ENCODE measurements at regions not wholly inside any gene's neighbourhood (a gene's known extent, or its start where the extent isn't known, plus 50 kb on each side); places are given as distances from the start of the nearest gene placed in this dataset.

- H3K4me3 ChIP-seq (ENCODE audit: low read length) = peak overlapping the region; percentile 49
- H3K9me3 ChIP-seq (ENCODE audit: control insufficient read depth, insufficient read depth, low read length) = no peaks in the 10 kb centered on the region; the same call in 1 of the 2 replicates
- no peaks in the 10 kb centered on the region for H3K27me3 ChIP-seq (ENCODE audit: control insufficient read depth, low read length)
- H3F3A ChIP-seq (ENCODE audit: control insufficient read depth, insufficient read depth) = peaks cover 51% of the 10 kb centered on the region
- no peaks in the 10 kb centered on the region for H3K79me2 ChIP-seq (ENCODE audit: control insufficient read depth, low read length)
- no peak for TF ChIP-seq CTCF (IDR thresholded peaks at IDR 0.05; ENCODE audit: low read depth, low read length, poor library complexity, severe bottlenecking)
- no peak for TF ChIP-seq EZH2phosphoT487 (IDR thresholded peaks at IDR 0.05; ENCODE audit: borderline replicate concordance, low read length)
- H3K4me1 ChIP-seq (ENCODE audit: control insufficient read depth, low read length) = peaks cover 100% of the 10 kb centered on the region
- peaks cover 15% of the 10 kb centered on the region for H3K36me3 ChIP-seq (ENCODE audit: control insufficient read depth, low read length)
- peak overlapping the region; percentile 91 for H3K27ac ChIP-seq (ENCODE audit: low read depth, low read length)
- no peaks in the 10 kb centered on the region for H4K20me1 ChIP-seq (ENCODE audit: control insufficient read depth, insufficient read depth, low read depth, low read length)
- H3K4me2 ChIP-seq (ENCODE audit: low read length) = peak overlapping the region; percentile 66
- H3K9me2 ChIP-seq (replicated peaks; ENCODE audit: control insufficient read depth, low read length) = no peaks in the 10 kb centered on the region
Measured at GRCh38 chr10:88113657-88114272, 250.3 kb downstream of the PTEN start.

- Histone ChIP-seq H4K20me1 (ENCODE audit: control insufficient read depth, insufficient read depth, low read depth, low read length) (no peaks in the 10 kb centered on the region), H3K27me3 (ENCODE audit: control insufficient read depth, low read length) (no peaks in the 10 kb centered on the region), H3K9me3 (ENCODE audit: control insufficient read depth, insufficient read depth, low read length) (no peaks in the 10 kb centered on the region; the same call in 1 of the 2 replicates), H3K4me3 (ENCODE audit: low read length) (peak overlapping the region; percentile 49), H3K9me2 (replicated peaks; ENCODE audit: control insufficient read depth, low read length) (no peaks in the 10 kb centered on the region), H3K36me3 (ENCODE audit: control insufficient read depth, low read length) (peaks cover 18% of the 10 kb centered on the region), H3K27ac (ENCODE audit: low read depth, low read length) (peak overlapping the region; percentile 91), H3K4me2 (ENCODE audit: low read length) (peak overlapping the region; percentile 66), H3F3A (ENCODE audit: control insufficient read depth, insufficient read depth) (peaks cover 47% of the 10 kb centered on the region), H3K79me2 (ENCODE audit: control insufficient read depth, low read length) (no peaks in the 10 kb centered on the region), H3K4me1 (ENCODE audit: control insufficient read depth, low read length) (peaks cover 100% of the 10 kb centered on the region)
- peak; percentile 88 for TF ChIP-seq CTCF (IDR thresholded peaks at IDR 0.05; ENCODE audit: low read depth, low read length, poor library complexity, severe bottlenecking)
- TF ChIP-seq EZH2phosphoT487 (IDR thresholded peaks at IDR 0.05; ENCODE audit: borderline replicate concordance, low read length) = no peak
Measured at GRCh38 chr10:88114368-88114767, 250.9 kb downstream of the PTEN start.

- Histone ChIP-seq H3K36me3 (ENCODE audit: control insufficient read depth, low read length) (peaks cover 11% of the 10 kb centered on the region), H3K4me1 (ENCODE audit: control insufficient read depth, low read length) (peaks cover 100% of the 10 kb centered on the region), H4K20me1 (ENCODE audit: control insufficient read depth, insufficient read depth, low read depth, low read length) (no peaks in the 10 kb centered on the region), H3K9me3 (ENCODE audit: control insufficient read depth, insufficient read depth, low read length) (no peaks in the 10 kb centered on the region), H3K4me3 (ENCODE audit: low read length) (peak overlapping the region; percentile 49), H3K27me3 (ENCODE audit: control insufficient read depth, low read length) (no peaks in the 10 kb centered on the region), H3F3A (ENCODE audit: control insufficient read depth, insufficient read depth) (peaks cover 51% of the 10 kb centered on the region), H3K9me2 (replicated peaks; ENCODE audit: control insufficient read depth, low read length) (no peaks in the 10 kb centered on the region), H3K27ac (ENCODE audit: low read depth, low read length) (peak overlapping the region; percentile 91), H3K4me2 (ENCODE audit: low read length) (peak overlapping the region; percentile 66), H3K79me2 (ENCODE audit: control insufficient read depth, low read length) (no peaks in the 10 kb centered on the region)
- TF ChIP-seq CTCF (IDR thresholded peaks at IDR 0.05; ENCODE audit: low read depth, low read length, poor library complexity, severe bottlenecking) (no peak), EZH2phosphoT487 (IDR thresholded peaks at IDR 0.05; ENCODE audit: borderline replicate concordance, low read length) (no peak)
Measured at GRCh38 chr10:88115407-88115806, 252.0 kb downstream of the PTEN start.

Data from DOHH2 (cell line).